CD4-positive, alpha-beta T cell treated with Interleukin-6 at 100 ng/mL for 8 hours (primary cell): ENCODE measurements at regions not wholly inside any gene's neighbourhood (a gene's known extent, or its start where the extent isn't known, plus 50 kb on each side); places are given as distances from the start of the nearest gene placed in this dataset.

Source experiments
- DNase-seq: peaks from one replicate; pipeline ENCODE4 v3.0.0-alpha.2; 2020; ENCODE audit warnings: mixed read lengths, low spot score

GRCh38 chr4:73001885-73002284, 67.6 kb downstream of the COX18 start:
- DNase-seq: no peak

GRCh38 chr4:72997409-72997808, 72.1 kb downstream of the COX18 start:
- DNase-seq: no peak

DNA sequence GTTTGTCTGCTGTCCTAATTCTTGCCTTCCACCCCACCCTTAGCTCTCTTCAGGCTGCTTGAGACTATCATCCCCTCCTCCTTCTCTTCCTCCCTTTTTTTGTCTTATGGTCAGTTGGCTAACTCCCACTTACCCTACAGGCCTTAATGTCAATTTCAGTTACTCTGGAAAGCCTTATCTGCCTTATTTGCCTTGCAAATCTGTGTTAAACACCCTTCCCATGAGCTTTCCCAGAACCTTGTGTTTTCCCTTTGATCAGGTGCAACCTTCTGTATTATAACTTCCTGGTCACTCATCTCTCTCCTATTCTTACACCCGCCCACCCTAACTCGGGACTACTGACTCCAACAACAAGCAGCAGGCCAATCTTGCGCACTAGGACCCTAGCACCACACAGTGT, 74.8 kb downstream of the COX18 start:
- DNase-seq: no peak

DNA sequence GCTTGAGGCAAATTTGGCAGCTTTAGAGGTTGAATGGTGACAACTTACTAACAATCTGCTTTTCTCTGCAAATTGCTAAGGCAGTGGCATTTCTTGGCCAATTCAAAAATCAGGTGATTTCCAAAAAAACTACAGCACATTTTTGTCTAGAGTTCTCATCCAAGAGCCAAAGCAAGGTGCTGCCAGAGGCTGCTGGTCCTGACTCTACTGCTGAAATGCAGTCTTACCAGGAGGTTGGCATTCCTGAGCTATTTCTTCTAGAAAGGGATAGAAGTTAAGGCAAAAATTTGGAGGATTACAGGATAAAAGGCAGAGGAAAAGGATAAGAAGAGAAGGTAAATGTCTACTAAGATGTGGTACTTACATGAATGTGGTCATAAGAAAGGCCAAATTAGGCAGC, 75.6 kb downstream of the COX18 start:
- DNase-seq: no peak

DNA sequence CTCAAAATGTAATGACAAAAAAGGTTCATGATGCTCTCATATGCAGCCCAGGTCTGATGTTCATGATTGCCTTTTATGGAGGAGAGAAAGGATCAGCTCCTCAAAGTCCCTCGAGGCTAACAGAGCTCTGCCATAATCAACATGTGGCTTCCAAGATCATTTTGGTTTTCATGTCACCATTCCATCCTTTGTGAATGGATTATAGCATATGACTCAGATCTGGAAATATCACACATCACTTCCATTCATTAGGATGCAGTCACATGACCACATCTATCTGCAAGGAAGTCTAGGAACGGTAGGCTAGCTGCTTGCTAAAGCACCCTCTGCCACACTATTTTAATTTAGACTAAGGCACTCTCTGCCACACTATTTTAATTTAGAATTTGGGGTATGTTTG, 77.6 kb downstream of the COX18 start:
- DNase-seq: no peak

DNA sequence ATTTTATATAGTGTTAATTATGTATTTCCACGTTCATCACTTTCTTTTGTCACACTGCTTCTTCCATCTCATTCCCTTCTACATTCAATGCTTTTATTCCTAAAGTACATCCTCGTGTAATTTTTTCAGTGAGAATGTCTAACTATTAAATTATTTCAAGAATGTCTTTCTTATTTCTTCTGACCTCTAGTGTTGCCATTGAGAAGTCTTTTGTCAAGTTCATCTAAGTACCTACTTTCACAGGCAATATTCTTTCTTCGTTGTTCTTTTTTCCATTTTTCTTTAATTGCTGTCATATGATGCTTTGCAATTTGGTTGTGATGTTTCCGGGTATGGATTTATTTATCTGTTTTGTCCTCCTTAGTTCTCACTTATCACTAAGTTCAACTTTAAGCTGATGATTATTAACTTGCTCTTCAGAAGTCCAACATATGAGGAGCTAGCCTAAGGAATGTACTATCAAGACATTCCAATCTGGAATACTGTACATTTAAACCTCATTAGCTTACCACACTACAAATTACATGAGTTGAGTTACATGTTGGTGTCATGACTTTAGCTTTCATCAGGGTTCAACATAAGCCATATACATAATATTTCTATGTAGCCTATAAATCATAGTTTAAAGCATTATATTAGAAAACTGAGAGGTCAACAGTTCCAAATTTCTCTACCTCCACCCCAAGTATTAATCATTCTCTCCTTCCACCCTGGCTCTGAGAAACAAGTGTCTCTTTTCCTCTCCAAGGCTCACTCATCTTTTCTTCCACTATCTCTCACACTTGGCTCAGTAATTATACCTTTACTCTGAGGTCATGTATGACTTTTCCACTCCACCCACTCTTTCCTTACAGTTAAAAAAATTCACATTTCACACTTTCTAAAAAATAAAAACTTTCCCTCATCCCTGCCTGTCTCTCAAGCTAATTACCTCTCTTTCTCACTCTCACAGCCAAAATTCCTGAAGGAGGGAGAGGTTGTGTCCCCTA, 81.5 kb downstream of the COX18 start:
- DNase-seq: no peak

- DNase-seq: no peak
Measured at GRCh38 chr4:72984351-72984750, 85.2 kb downstream of the COX18 start.

DNA sequence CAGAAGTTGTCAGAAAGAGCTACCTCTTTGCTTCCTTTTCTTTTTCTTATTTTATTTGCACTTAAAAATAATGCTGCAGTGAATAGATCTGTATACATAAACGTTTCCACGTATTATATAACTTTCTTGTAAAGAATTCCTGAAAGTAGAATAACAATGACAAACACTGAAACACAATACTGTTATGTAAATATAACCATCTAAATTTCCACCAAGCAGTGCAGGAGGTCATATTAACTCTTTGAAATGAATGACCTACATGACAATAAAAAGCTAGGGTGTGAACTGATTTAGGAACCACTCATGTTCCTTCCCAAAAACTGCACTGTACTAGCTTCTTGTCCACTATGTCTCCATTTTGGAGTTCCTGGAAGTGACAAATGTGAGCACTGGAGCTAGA, 85.8 kb downstream of the COX18 start:
- no peak for DNase-seq

- DNase-seq: no peak
Measured at GRCh38 chr4:72977936-72978485, 91.5 kb downstream of the COX18 start.

GRCh38 chr4:72975488-72975784, 94.1 kb downstream of the COX18 start:
- no peak for DNase-seq

DNA sequence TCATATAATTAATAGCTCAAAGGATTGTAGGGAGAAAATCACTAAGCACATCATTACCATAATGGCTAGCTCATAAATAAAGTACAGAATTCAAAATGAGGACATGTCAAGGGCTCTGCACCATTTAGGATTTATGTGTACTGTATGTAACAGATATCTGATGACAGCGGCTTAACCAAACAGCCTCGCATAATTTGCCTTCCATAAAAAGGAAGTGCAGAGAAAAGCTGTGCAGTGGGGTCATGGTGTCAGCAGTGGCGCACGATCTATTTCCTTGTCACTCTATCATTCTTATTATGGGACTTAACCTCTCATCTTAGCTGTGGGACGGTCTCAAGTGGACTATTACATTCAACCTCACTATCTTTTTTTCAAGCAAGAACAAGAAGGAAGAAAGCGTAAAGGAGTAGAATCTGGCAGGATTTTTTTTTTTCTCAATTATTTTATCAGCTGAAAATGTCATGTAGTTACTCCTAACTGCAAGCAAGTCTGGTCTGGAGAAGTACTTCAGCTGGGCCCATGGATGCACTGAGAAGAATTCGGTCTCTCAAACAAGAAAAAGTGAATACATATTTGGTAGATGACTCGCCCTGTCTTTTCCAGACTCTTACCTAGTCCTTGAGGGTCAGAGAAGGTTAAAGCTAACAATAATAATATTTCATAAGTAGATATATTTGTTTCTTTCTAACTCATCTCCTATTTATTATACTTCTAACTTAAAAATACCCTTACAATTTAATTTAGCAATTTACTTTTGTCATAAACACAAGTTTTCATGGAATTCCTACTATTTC, 94.6 kb downstream of the COX18 start:
- DNase-seq: no peak

- DNase-seq: no peak
Measured at GRCh38 chr4:72971572-72971971, 97.9 kb downstream of the COX18 start.

- no peak for DNase-seq
Measured at GRCh38 chr4:72970756-72971155, 98.8 kb downstream of the COX18 start.

DNA sequence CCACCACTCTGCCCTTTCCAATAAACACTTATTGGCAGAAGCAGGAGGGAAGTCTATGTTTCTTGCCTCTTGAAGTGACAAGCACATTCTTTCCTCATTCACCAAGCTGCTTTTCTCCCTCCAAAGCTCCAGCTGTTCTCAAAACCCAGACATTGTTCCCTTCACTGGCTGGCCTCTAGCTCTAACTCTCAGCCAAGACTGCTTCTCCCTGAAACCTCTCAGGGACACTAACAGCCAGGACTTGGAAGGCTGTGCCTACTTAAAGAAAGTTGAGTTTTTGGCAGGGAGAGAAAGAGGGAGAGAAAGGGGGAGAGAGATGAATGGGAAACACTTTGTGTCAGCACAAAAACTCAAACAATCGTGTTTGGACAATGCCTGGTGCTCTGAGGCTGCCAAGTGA, 99.5 kb downstream of the COX18 start:
- DNase-seq: no peak

- DNase-seq: no peak
Measured at GRCh38 chr4:72966652-72967051, 102.9 kb downstream of the COX18 start.

DNA sequence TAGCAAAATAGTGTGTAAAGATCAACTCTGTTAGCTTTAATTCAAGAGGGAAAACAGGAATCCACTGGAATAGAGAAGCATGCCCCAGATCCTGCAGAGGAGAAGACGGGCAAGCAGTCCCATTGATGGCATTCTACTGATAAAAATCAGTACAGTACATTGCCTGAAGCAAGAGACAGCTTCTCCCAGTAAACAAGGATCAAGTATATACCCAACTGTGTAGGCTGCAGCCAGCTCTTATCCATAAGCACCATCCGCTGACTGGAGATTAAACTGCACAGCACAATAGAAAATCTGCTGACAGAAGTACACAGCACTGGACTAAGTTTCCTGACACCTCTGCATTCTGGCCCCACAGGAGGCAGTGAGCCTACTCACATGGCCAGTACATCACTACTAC, 110.1 kb downstream of the COX18 start:
- no peak for DNase-seq

DNA sequence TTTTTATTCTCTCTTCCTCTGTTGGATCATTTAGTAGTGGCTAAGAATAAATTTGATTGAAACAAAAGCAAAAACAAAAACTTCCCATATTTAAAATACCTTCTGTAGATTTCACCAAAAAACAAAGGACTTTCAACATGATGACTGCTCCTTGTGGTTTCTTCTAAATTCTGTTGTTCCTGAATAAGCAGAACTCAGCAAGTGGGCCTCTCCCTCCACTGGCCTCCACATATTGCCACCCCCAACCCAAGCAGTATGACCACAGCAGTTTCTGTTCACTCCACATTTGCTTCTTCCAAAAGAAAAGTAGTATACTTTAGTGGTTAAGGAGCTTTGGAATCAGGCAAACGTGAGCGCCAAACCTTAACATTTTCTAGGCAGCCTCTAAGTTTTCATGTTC, 114.7 kb downstream of the COX18 start:
- DNase-seq: no peak

DNA sequence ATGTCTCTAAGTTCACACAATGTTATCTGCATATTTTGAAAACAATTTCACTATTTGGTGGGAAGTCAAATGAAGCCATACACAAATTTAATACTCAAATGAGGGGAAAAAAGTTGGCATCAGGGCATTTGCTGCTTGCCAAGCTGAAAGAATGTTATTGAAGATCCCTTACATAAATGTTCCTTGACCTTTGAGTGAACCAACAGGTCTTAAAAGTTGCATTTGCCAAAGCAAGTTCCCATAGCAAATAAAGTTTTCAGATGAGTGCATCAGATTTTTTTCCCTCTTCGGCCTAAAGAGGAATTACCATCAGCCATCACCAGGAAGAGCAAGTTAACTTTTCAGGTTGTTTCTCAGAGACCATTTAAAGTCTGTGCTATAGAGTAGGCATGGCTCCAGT, 115.9 kb downstream of the COX18 start:
- no peak for DNase-seq

DNA sequence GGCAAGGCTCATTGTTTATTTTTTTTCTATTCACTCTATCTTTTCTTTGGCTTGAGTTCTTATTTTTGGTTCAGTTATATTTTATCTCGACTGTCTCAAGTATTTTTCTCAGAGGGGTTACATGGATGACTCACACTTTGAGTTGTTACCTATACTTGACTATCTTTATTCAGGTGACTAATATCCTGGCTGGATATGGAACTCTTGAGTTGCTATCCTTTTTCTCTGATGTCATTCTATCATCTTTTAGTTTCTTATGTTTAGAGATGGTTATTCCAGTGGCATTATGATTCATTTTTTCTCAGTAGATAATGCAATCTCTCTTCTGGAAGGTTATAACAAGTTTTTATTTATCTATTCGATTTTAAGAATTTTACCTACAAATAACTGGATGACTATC, 117.9 kb downstream of the COX18 start:
- no peak for DNase-seq

GRCh38 chr4:72951147-72951546, 118.4 kb downstream of the COX18 start:
- DNase-seq: no peak

DNA sequence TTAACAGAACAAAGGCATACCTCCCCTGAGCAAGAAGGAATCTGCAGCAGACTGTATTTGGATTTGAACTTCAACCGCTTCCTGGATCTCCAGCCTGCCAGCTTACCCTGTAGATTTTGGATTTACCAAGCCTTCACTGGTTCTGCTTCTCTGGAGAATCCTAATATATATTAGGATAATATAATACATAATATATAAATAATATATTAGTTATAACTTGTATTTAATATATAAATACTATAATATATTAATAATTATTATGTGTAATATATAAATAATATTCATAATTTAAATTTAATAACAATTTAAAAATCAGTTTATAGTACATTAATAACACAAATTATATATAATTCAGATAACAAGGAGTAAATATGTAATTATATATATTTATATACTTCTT, 121.4 kb downstream of the COX18 start:
- no peak for DNase-seq

DNA sequence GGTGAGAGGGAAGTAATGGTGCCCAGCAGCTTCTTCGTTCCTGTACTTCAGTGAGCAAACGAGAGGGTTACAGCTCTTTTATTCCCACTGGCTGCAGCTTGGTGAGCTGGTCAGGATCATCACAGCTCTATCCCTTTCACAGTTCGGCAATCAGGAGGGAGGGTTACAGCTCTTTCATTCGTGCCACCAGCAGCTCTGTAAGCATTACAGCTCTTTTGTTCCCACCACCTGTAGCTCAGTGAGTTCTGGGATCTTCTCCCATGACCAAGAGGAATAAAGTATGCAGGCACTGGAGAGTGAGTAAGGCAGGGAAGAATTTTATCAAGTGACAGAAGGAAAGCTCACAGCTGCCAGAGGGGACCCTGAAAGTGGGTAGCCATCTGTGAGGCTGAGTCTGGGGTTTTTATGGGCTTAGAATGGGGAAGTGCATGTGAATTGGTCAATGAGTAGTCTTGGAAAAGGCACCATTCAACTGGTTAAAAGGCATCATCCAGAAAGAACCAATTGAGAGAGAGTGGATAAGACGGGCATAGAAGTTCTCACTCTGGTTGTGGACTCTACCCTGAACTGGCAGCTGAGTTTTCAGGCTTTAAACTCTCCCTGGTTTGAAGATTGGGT, 123.7 kb downstream of the COX18 start:
- no peak for DNase-seq

DNA sequence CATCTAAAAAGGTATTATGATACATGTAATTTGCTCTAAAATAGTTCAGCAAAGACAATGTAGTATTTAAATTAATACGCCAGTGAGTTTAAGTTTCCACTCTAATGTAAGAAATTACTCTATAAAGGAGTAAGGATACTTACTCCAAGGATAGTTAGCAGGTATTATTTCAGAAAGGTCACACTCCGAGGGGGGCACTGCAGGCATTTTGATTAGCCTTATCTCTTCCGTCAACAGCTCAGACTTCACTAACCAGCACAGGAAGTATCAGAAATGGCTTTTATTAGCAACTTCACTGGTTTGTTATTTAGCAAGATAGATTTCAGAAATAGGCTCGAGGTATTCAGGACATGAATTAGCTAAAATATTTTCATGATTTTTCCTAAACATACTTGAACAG, 127.0 kb downstream of the COX18 start:
- DNase-seq: no peak
